Activated CD4-positive, alpha-beta memory T cell treated with anti-CD3 and anti-CD28 coated beads, Interleukin-2, amount 10 ng/mL, durations not matched to agents 7 days and 5 days (primary cell): ENCODE measurements at regions not wholly inside any gene's neighbourhood (a gene's known extent, or its start where the extent isn't known, plus 50 kb on each side); places are given as distances from the start of the nearest gene placed in this dataset.
"Not testable (repeated sequence)": the region's sequence is repeated elsewhere in the genome, so short reads cannot be mapped to it uniquely, and the experiment has no call there.

Experiments used
- CTCF ChIA-PET: fragments of 350-600 bp; sonication (Branson Sonifier 250); formaldehyde crosslinking; loops from one replicate; lab custom pipeline; 2021; ENCODE audit warnings: antibody characterized with exemption, inconsistent platforms; lab: Charles Lee
- POLR2A ChIA-PET: fragments of 350-600 bp; sonication (Branson Sonifier 250); formaldehyde crosslinking; loops from one replicate; lab custom pipeline; 2021; ENCODE audit warnings: antibody characterized with exemption; lab: Charles Lee
- DNase-seq: peaks from one replicate; pipeline ENCODE4 v3.0.0-alpha.2; 2020
- H3K27ac Mint-ChIP-seq: one replicate; pipeline ENCODE4 v1.8.0; 2021; ENCODE audit warnings: mild to moderate bottlenecking, mixed read lengths
- H3K27me3 Mint-ChIP-seq: one replicate; pipeline ENCODE4 v1.8.0; 2021; ENCODE audit warnings: mixed read lengths
- H3K36me3 Mint-ChIP-seq: one replicate; pipeline ENCODE4 v1.8.0; 2021; ENCODE audit warnings: low read depth, mixed read lengths
- H3K4me1 Mint-ChIP-seq: one replicate; pipeline ENCODE4 v1.8.0; 2021; ENCODE audit warnings: mixed read lengths
- H3K4me3 Mint-ChIP-seq: one replicate; pipeline ENCODE4 v1.8.0; 2021; ENCODE audit warnings: mild to moderate bottlenecking, mixed read lengths
- H3K9me3 Mint-ChIP-seq: one replicate; pipeline ENCODE4 v1.8.0; 2021; ENCODE audit warnings: mixed read lengths

DNA sequence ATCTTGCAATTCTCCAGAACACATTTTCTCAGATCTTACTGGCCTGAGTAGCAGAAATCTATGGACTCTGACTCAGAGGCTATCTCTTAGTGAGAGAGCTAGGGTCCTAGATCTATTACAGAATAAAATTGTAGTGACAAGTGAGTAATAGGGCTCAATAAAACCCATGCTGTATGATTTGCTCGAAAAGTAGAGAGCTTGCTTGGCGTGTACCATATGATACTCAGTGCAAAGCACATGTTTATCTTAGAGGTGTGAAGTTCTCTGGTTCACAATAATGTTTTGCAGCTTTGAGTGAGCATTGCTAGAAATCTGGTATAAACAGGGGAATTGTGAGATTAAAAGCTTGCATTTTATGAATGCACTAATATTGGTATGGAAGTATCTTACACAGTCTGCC, 87.8 kb upstream of the PRSS16 start:
- POLR2A ChIA-PET = interaction anchor here (1.0 to 4.1 kb wide), 4 partner anchors 13 to 705 kb away, joined by 4 to 47 read pairs (median 6); a partner anchor contains a TSS
- Mint-ChIP-seq H3K27ac (no peak overlapping the region), H3K27me3 (no peaks in the 10 kb centered on the region), H3K36me3 (no peaks in the 10 kb centered on the region), H3K4me1 (peaks cover 43% of the 10 kb centered on the region), H3K4me3 (no peak overlapping the region), H3K9me3 (no peaks in the 10 kb centered on the region)
- no peak for DNase-seq
- CTCF ChIA-PET = interaction anchor here (1.0 to 3.2 kb wide), 7 partner anchors 9 to 613 kb away, joined by 3 to 16 read pairs (median 5); no protein-coding TSS in a partner anchor

DNA sequence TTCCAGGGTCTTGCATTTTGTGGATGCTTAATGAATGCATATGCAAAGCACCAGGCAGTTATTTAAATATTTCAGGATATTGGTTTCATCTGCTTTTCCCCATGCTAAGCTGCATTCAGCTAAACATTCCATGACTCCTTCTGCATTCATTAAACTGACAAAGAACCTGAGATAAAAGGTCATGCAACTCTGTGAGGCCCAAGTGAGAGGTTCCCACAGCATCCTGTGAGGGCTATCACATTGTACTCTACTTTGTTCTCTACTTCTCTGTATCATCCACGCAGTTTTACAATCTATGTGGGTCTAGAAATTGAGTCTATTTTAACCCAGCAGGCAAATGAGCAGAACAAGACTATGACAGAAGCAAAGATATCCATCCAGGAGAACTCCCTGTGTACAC, 86.4 kb upstream of the PRSS16 start:
- Mint-ChIP-seq H3K36me3 (no peaks in the 10 kb centered on the region), H3K9me3 (no peaks in the 10 kb centered on the region), H3K27me3 (no peaks in the 10 kb centered on the region), H3K4me1 (peaks cover 35% of the 10 kb centered on the region), H3K4me3 (no peak overlapping the region), H3K27ac (no peak overlapping the region)
- ChIA-PET POLR2A (interaction anchor here (0.6 to 4.1 kb wide), 7 partner anchors 15 to 732 kb away, joined by 3 to 47 read pairs (median 5); a partner anchor contains a TSS), CTCF (interaction anchor here (1.0 to 4.3 kb wide), 7 partner anchors 11 to 634 kb away, joined by 3 to 22 read pairs (median 6); no protein-coding TSS in a partner anchor)
- DNase-seq = no peak

- Mint-ChIP-seq H3K27me3 (no peaks in the 10 kb centered on the region), H3K4me3 (no peak overlapping the region), H3K36me3 (no peaks in the 10 kb centered on the region), H3K4me1 (peaks cover 30% of the 10 kb centered on the region), H3K27ac (no peak overlapping the region), H3K9me3 (no peaks in the 10 kb centered on the region)
- POLR2A ChIA-PET = interaction anchor here (1.0 to 4.1 kb wide), 5 partner anchors 15 to 732 kb away, joined by 3 to 47 read pairs (median 5); a partner anchor contains a TSS
- DNase-seq = no peak
- CTCF ChIA-PET = interaction anchor here (1.0 to 4.3 kb wide), 4 partner anchors 14 to 634 kb away, joined by 6 to 22 read pairs (median 11); no protein-coding TSS in a partner anchor
Measured at GRCh38 chr6:27161603-27161945, 85.9 kb upstream of the PRSS16 start.

DNA sequence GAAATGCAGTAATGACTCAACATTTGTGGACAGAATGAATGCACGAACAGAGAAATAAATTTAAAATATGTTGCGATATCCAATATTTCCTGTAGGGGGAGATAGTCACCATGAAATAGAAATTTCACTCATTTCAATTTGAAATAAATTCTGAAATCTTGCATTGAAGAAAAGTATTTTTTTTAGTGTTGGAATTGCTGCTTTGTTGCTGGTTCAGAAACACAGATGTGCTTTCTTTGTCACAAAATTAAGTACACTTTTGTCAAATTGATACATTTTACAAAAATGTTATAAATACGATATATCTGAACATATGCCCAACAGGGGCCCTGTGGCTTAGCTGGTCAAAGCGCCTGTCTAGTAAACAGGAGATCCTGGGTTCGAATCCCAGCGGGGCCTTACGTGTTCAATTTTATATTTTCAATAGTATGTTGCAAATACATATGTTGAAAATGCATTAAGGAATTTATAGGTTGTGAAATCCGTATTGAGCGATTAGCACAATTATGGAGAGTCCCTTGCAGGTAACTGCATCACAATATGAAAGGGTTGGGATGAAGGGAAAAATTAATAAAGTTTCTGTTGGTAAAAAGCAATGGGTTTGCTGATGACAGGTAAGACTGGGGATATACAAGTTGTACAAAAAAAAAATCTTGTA, 85.4 kb upstream of the PRSS16 start:
- peaks cover 25% of the 10 kb centered on the region for H3K4me1 Mint-ChIP-seq
- no peak for DNase-seq
- H3K27me3 Mint-ChIP-seq = no peaks in the 10 kb centered on the region
- POLR2A ChIA-PET = interaction anchor here (1.0 to 4.1 kb wide), 6 partner anchors 11 to 731 kb away, joined by 3 to 47 read pairs (median 4); a partner anchor contains a TSS
- H3K36me3 Mint-ChIP-seq = no peaks in the 10 kb centered on the region
- no peak overlapping the region for H3K4me3 Mint-ChIP-seq
- CTCF ChIA-PET = interaction anchor here (1.0 to 4.3 kb wide), 5 partner anchors 15 to 633 kb away, joined by 3 to 22 read pairs (median 6); no protein-coding TSS in a partner anchor
- no peaks in the 10 kb centered on the region for H3K9me3 Mint-ChIP-seq
- no peak overlapping the region for H3K27ac Mint-ChIP-seq

DNA sequence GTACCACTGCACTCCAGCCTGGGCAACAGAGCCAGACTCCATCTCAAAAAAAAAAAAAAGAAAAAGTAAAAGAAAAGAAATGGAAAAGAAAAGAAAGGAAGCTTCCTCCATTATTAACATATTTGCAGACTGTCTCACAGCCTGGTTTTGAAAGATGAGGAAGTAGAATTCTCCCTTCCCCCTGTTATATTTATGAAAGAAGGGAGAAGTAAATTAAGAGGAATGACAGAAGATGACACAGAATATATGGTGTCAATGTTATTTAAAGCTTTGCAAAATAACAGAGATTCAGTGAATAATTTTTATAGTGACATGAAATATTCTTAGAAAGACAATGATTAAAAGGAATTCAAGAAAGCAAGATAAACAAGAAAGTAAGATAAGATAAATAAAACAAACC, 83.7 kb upstream of the PRSS16 start:
- Mint-ChIP-seq H3K36me3 (no peaks in the 10 kb centered on the region), H3K27me3 (peaks cover 1% of the 10 kb centered on the region), H3K9me3 (no peaks in the 10 kb centered on the region), H3K4me1 (peaks cover 9% of the 10 kb centered on the region), H3K27ac (no peak overlapping the region), H3K4me3 (no peak overlapping the region)
- POLR2A ChIA-PET = interaction anchor here (0.7 to 1.2 kb wide), 2 partner anchors 13 to 25 kb away, joined by 3 read pairs; no protein-coding TSS in a partner anchor
- CTCF ChIA-PET = interaction anchor here (1.2 to 4.3 kb wide), 7 partner anchors 13 to 1674 kb away, joined by 3 to 22 read pairs (median 3); no protein-coding TSS in a partner anchor
- DNase-seq = no peak

DNA sequence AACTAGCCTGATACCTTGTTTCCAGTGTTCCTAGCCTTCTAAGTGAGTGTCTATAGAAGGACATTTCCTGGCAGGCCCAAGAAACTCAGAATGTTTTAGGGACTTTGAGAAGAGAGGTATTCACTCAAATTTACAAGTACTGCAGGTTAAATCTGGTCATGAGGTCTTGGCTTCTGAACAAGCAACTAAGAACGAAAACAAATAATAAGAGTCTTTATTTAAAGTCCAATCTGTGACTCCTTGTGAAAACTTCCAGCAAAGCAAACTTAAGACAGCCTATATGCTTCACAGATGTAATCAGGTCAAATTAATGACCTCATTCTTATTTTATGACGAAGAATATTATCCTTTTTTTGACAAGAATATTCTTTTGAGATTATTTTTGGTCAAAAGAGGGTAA, 79.4 kb upstream of the PRSS16 start:
- POLR2A ChIA-PET = no interaction called here
- no peak overlapping the region for H3K4me3 Mint-ChIP-seq
- H3K27ac Mint-ChIP-seq = no peak overlapping the region
- H3K9me3 Mint-ChIP-seq = no peaks in the 10 kb centered on the region
- H3K36me3 Mint-ChIP-seq = no peaks in the 10 kb centered on the region
- H3K4me1 Mint-ChIP-seq = no peaks in the 10 kb centered on the region
- CTCF ChIA-PET = no interaction called here
- no peak for DNase-seq
- peaks cover 8% of the 10 kb centered on the region for H3K27me3 Mint-ChIP-seq

DNA sequence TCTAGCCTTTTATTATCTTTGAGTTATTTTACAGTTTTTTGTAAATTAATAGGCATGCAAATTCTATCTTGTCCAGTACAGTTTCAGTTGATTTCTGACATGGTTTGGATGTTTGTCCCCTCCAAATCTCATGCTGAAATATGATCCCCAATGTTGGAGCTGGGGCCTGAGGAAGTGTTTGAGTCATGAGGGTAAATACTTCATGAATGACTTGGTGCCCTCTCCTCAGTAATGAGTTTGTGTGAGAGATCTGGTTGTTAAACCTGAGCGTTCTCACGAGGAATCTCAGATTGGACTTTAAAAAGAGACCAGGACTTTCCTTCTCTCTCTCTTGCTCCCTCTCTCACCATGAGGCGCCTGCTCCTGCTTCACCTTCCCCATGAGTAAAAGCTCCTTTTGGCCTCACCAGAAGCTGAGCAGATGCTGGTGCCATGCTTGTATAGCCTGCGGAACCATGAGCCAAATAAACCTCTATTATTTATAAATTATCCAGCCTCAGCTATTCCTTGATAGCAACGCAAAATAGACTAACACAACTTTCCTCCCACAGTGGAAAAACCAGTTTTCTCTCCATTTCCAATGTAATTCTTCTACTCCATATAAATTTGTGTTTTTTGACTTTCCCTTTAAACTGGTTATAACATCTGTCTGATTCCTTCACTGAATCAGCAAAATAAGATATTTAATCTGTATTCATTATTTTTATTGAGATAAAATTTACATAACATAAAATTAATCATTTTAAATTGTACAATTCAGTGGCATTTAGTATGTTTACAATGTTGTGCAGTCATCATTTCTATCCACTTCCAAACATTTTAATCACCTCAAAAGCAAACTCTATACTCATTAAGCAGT, 78.7 kb upstream of the PRSS16 start:
- Mint-ChIP-seq H3K36me3 (no peaks in the 10 kb centered on the region), H3K27me3 (peaks cover 8% of the 10 kb centered on the region), H3K4me1 (no peaks in the 10 kb centered on the region), H3K27ac (no peak overlapping the region), H3K4me3 (no peak overlapping the region), H3K9me3 (no peaks in the 10 kb centered on the region)
- CTCF ChIA-PET = no interaction called here
- POLR2A ChIA-PET = no interaction called here
- no peak for DNase-seq

- POLR2A ChIA-PET, DNase-seq, H3K36me3 Mint-ChIP-seq, H3K27ac Mint-ChIP-seq, H3K4me3 Mint-ChIP-seq, H3K9me3 Mint-ChIP-seq, H3K27me3 Mint-ChIP-seq: not testable (repeated sequence)
- H3K4me1 Mint-ChIP-seq = peaks cover 10% of the 10 kb centered on the region
- CTCF ChIA-PET = interaction anchor here (0.7 to 0.8 kb wide), 2 partner anchors 495 to 599 kb away, joined by 3 to 5 read pairs; no protein-coding TSS in a partner anchor
Measured at GRCh38 chr6:27172524-27173231, 74.8 kb upstream of the PRSS16 start.

- H3K9me3 Mint-ChIP-seq, POLR2A ChIA-PET, H3K27me3 Mint-ChIP-seq, DNase-seq, H3K36me3 Mint-ChIP-seq, H3K27ac Mint-ChIP-seq, H3K4me3 Mint-ChIP-seq: not testable (repeated sequence)
- CTCF ChIA-PET = interaction anchor here (0.7 to 0.8 kb wide), 2 partner anchors 494 to 599 kb away, joined by 3 to 5 read pairs; no protein-coding TSS in a partner anchor
- peaks cover 13% of the 10 kb centered on the region for H3K4me1 Mint-ChIP-seq
Measured at GRCh38 chr6:27173232-27173601, 74.3 kb upstream of the PRSS16 start.

GRCh38 chr6:27174958-27175357, 72.5 kb upstream of the PRSS16 start:
- H3K27me3 Mint-ChIP-seq = peaks cover 12% of the 10 kb centered on the region
- peaks cover 20% of the 10 kb centered on the region for H3K4me1 Mint-ChIP-seq
- no peak for DNase-seq
- peaks cover 2% of the 10 kb centered on the region for H3K36me3 Mint-ChIP-seq
- ChIA-PET POLR2A (no interaction called here), CTCF (interaction anchor here (1.1 kb wide), 1 partner anchor 138 kb away, joined by 3 read pairs; no protein-coding TSS in a partner anchor)
- H3K9me3 Mint-ChIP-seq = no peaks in the 10 kb centered on the region
- H3K27ac Mint-ChIP-seq = no peak overlapping the region
- no peak overlapping the region for H3K4me3 Mint-ChIP-seq

DNA sequence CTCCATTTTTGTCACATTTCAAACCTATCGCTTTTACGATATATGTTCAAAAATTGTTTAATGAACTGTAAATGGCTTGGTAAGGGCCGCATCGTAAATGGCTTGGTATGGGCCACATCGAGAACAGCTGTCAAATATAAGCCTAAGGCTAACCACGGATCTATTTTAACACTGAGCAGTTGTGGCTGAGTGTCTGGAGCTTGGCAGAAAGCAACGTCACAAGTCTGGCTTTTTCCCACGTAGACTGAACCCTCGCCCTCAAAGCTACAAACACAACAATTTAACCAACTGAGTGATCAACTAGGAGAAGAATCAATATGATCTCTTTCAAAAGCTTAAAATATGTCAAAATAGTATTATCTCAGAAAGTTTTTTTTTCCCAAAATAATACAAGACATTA, 71.4 kb upstream of the PRSS16 start:
- no peak for DNase-seq
- Mint-ChIP-seq H3K9me3 (no peaks in the 10 kb centered on the region), H3K4me1 (peaks cover 20% of the 10 kb centered on the region), H3K27ac (no peak overlapping the region), H3K36me3 (peaks cover 2% of the 10 kb centered on the region), H3K4me3 (peak overlapping the region; percentile 92), H3K27me3 (peaks cover 13% of the 10 kb centered on the region)
- POLR2A ChIA-PET = interaction anchor here (0.8 to 3.2 kb wide), 10 partner anchors 13 to 717 kb away, joined by 3 to 23 read pairs (median 6); a partner anchor contains a TSS
- CTCF ChIA-PET = interaction anchor here (0.8 to 3.1 kb wide), 8 partner anchors 13 to 719 kb away, joined by 4 to 22 read pairs (median 8); a partner anchor contains a TSS
